Hepatocyte (in vitro differentiated cells): ENCODE measurements at regions not wholly inside any gene's neighbourhood (a gene's known extent, or its start where the extent isn't known, plus 50 kb on each side); places are given as distances from the start of the nearest gene placed in this dataset.

ENCODE experiments used
- EZH2 ChIP-seq: fragments of 200-600 bp; sonication (generic); IDR thresholded peaks from 2 replicates; pipeline ENCODE4 v1.6.1; 2016; ENCODE audit warnings: antibody characterized with exemption, mild to moderate bottlenecking, borderline replicate concordance
- EZH2phosphoT487 ChIP-seq: fragments of 200-600 bp; sonication (generic); IDR thresholded peaks from one replicate; pipeline ENCODE4 v1.6.1; 2018; ENCODE audit warnings: antibody characterized with exemption, mild to moderate bottlenecking, low read depth, moderate library complexity; ENCODE audit not compliant: unreplicated experiment, severe bottlenecking
- TF ChIP-seq, protein P1 (sequence below): fragments of 200-600 bp; sonication (generic); IDR thresholded peaks from 2 replicates; pipeline ENCODE4 v1.5.1; 2016; ENCODE audit warnings: antibody characterized with exemption, mild to moderate bottlenecking; ENCODE audit not compliant: poor library complexity

DNA sequence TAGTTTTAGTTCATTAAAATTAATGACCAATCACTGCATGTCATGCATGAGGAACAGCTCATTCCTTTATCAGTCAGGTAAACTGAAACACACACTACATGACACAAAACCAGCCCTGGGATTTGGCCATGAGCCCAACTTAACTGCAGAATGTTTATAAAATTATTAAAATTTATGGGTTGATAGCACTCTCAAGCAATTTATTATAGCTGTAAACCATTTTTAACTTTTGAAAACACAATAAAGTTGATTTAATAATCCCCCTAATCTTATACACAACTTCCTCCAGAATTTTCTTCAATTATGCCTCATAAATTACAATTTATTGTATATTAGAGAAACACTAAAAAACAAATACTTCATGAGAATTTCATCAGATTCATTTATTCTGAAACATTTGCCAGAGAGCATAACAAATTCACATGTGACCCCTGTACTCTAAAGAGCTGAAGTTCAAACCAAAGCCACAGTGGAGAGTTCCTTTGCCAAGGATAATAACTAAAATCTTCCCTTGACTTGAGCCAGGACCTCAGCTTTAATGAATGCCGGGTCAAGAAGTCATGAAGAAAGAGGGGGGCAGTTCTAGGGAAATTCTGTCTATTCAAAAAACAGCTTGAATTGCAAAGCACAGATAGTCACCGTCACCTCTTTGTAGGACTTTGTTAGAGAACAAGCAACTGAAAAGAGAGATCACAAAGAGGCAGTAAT lies 763.7 kb upstream of the GRAMD2B start:
- TF ChIP-seq, protein P1, sequence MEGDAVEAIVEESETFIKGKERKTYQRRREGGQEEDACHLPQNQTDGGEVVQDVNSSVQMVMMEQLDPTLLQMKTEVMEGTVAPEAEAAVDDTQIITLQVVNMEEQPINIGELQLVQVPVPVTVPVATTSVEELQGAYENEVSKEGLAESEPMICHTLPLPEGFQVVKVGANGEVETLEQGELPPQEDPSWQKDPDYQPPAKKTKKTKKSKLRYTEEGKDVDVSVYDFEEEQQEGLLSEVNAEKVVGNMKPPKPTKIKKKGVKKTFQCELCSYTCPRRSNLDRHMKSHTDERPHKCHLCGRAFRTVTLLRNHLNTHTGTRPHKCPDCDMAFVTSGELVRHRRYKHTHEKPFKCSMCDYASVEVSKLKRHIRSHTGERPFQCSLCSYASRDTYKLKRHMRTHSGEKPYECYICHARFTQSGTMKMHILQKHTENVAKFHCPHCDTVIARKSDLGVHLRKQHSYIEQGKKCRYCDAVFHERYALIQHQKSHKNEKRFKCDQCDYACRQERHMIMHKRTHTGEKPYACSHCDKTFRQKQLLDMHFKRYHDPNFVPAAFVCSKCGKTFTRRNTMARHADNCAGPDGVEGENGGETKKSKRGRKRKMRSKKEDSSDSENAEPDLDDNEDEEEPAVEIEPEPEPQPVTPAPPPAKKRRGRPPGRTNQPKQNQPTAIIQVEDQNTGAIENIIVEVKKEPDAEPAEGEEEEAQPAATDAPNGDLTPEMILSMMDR, result no peak
- TF ChIP-seq EZH2 (no peak), EZH2phosphoT487 (no peak)
